HG03432 (cell line): ENCODE measurements at regions not wholly inside any gene's neighbourhood (a gene's known extent, or its start where the extent isn't known, plus 50 kb on each side); places are given as distances from the start of the nearest gene placed in this dataset.

Experiments used
- ATAC-seq: cut with Tn5 transposase; IDR thresholded peaks from one replicate; pipeline ENCODE4 v1.9.1; 2021; ENCODE audit warnings: mild to moderate bottlenecking, moderate library complexity; ENCODE audit not compliant: unreplicated experiment

GRCh38 chr16:86925067-86925791 lies 346.9 kb downstream of the FOXL1 start:
- ATAC-seq, result no peak

GRCh38 chr16:86926181-86927094 lies 348.1 kb downstream of the FOXL1 start:
- no peak for ATAC-seq

DNA sequence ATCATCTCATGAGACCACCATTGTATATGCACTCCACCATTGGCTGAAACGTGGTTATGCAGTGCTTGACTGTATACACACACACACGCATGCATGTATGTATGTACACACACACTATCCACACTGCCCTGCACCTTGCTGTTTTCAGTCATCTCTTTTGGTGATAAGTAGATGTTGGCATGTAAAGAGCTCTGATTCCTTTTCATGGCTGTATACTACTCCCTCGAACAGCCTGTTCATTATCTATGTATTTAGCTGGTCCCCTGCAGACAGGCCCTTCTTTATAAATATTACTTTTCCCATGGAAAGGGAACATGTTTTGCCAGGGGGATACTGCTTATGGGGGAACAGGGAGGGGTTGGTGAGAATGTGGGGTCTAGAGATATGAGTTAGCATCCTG lies 349.4 kb downstream of the FOXL1 start:
- no peak for ATAC-seq

DNA sequence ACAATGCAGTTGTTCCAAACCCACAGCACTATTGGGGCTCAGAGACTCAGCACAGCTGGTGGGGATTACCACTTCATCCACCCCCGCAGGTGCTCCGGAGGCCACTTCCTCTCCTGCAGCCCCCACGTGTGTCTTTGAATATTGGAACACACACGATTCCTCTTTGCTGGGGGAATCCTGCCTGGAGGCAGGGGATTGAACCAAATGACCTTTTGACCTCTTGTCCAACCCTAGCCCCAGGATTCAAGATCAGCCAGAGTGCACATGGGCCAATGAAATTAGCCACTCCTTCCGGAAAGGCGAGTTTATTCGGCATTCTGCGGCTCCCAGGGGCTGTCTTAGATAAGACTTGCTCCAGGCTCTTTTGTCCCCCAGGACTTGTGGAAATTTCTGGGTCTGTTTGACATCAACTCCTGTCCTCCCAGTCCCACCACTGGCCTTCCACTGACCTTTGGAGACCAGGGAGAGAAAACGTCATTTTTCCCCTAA lies 350.2 kb downstream of the FOXL1 start:
- ATAC-seq, result no peak

- no peak for ATAC-seq
Observed at GRCh38 chr16:86929057-86929871, 350.9 kb downstream of the FOXL1 start.

- no peak for ATAC-seq
Observed at GRCh38 chr16:86930001-86930400, 351.7 kb downstream of the FOXL1 start.

DNA sequence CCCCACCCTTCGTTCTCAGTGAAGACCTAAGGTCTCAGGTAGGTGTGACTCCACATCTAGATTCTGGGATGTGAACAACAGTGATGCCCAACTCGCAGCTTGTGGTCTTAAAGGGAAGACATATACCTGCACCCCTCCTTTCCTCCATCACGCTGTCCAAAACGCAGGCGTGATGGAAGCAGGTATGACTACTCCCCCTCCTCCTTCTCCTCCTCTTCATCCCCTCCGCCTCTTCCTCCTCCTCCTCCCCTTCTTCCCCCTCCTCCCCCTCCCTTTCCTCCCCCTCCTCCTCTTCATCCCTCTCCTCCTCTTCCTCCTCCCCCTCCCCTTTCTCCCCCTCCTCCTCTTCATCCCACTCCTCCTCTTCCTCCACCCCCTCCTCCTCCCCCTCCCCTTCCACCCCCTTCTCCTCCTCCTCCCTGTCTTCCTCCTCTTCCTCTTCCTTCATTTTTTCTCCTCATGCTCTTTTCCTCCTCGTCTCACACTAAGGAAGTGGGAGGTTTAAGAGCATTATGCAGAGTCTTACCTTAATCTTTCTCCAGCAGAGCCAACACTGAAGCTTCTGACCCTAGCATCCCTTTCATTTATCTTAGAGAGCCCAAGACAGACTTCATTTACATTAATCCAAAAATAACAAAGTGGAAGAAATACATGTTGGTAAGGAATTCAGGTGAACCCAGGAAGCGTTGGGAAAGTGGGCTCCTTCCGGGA lies 352.5 kb downstream of the FOXL1 start:
- no peak for ATAC-seq

DNA sequence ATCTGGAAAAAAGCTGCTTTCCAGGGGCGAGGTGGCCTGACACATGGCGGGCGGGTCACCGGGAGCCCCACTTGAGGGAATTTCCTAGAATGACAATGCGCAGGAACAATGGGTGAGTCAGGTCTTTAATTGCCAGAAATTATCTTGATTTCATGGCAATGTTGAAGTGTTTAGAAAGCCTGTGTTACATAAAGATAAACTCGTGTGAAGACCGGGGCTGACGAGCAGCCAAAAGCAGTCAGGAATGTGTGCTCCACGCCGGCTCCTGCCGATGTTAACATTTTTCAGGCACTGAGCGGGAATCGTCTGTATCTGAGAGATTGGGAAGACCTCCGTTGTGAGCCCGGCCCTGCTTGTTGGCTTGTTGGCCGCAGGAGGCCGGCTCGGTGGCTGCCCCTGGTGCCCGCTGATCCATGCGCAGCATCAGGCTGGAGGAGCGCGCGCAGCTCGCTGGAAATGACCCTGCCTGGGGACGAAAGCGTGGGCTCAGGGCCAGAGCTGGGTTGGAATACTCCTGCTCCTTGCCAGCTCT lies 353.1 kb downstream of the FOXL1 start:
- no peak for ATAC-seq

DNA sequence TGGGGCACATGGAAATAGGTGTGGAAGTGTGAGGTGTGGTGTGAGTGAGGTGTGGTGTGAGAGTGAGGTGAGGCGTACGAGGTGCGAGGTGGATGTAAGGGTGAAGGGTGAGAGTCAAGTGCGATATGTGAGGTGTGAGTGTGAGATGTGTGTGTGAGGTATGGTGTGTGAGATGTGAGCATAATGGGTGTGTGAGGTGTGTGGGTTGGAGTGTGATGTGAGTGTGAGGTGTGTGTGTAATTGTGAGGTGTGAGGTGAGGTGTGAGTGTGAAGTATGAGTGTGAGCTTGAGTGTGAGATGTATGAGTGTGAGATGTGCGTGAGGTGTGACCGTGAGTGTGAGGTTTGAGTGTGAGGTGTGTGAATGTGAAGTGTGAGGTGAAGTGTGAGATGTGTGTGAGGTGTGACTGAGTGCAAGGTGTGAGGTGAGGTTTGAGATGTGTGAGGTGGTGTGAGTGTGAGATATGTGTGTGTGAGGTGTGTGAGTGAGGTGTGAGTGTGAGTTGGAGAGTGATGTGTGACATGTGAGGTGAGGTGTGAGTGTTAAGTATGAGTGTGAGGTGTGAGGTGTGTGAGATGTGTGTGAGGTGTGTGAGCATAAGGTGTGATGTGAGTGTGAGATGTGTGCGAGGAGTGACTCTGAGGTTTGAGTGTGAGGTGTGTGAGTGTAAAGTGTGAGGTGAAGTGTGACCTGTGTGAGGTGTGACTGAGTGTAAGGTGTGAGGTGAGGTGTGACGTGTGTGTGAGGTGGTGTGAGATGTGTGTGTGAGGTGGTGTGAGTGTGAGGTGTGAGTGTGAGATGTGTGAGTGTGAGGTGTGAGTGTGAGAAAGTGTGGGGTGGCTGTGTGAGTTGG lies 354.0 kb downstream of the FOXL1 start:
- ATAC-seq, result no peak

- no peak for ATAC-seq
Observed at GRCh38 chr16:86934581-86935375, 356.4 kb downstream of the FOXL1 start.

GRCh38 chr16:86939609-86940008 lies 361.3 kb downstream of the FOXL1 start:
- no peak for ATAC-seq

GRCh38 chr16:86941731-86942130 lies 363.4 kb downstream of the FOXL1 start:
- no peak for ATAC-seq

DNA sequence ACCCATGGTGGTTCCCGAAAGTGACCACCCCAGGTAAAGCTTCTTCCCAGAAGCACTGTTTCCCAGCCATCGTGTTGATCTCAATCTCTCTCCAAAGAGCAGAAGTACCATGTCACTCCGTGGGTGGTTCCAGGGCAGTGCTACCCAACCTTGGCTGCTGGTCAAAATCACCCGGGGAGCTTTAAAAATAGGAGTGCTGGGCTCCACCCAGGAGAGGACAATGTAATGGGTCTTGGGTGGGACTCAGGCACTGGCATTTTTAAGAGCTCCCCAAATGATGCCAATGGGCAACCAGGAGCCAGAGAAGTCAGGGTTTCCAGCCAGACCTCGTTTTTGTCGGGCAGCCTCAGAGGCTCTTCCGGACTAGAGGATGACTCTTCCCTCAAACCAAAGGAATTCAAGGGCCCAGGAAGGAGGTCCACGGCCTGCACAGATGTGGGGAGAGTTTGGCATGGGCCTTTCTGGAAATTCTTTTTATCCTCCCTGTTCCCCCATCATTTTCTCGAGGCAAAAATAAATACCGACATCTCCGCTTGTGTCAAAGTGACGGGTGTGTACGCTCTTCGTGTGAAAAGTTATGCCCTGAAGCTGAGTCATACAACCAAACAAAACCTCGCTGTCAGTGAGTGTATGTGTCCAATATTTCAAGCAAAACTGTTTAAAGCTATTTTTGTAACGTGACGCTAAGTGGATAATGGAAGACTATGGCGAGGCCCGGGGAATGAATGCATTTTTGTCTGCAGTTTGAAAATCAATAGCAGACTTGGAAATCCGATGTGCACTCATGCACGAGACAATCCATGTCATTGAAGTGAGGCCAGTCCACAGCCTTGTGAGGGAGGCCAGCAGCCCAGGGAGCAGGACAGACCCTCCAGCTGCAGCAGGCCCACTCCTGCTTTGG lies 364.1 kb downstream of the FOXL1 start:
- ATAC-seq, result no peak

GRCh38 chr16:86945166-86945900 lies 367.0 kb downstream of the FOXL1 start:
- no peak for ATAC-seq

GRCh38 chr16:86946396-86946795 lies 368.0 kb downstream of the FOXL1 start:
- ATAC-seq, result no peak

DNA sequence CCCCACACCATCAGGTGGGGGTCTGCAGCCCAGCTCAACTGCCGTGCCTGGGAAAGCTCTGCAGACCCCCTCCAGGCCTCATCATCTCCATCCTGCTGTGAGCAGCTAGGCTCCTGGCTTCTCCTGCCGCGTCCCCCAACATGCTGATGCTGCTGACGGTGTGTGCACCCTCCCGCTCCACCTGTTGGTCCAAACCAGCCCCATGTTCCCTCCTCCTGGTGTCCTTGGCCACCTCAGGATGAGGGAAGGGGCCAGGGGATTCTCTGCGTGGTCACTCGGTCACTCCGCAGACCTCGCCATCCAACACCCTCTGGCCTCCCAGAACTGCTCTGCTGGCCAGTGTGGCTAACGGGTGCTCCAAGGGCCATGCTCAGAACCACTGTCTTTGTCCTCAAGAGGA lies 368.6 kb downstream of the FOXL1 start:
- ATAC-seq, result no peak

GRCh38 chr16:86948046-86948445 lies 369.1 kb downstream of the C16orf95 start:
- ATAC-seq, result no peak
